Psoas muscle (tissue), 7 donors: ENCODE measurements at regions not wholly inside any gene's neighbourhood (a gene's known extent, or its start where the extent isn't known, plus 50 kb on each side); places are given as distances from the start of the nearest gene placed in this dataset.

Experiments used
- ATAC-seq, 4 donors: fragments of 200-7000 bp; cut with Tn5 transposase; one replicate each; pipeline ENCODE4 v1.9.1; 2020; ENCODE audit warnings: moderate library complexity in 3 of 4, mild to moderate bottlenecking in 2 of 4
- DNase-seq, 2 donors: peaks; one replicate each; pipeline ENCODE4 v3.0.0-alpha.2; 2020
- H3K27ac ChIP-seq: fragments of 200-600 bp; one replicate; pipeline ENCODE4 v1.8.0; 2022
- H3K27me3 ChIP-seq, 3 donors: fragments of 200-600 bp in 1 of 3; one replicate each; pipeline versions ENCODE4 v1.6.1 to v1.8.0; 2013 to 2022; ENCODE audit warnings: low read length in 2 of 3, mild to moderate bottlenecking in 2 of 3, moderate library complexity in 1 of 3; ENCODE audit not compliant: insufficient read depth in 3 of 3
- H3K36me3 ChIP-seq, 2 donors: fragments of 200-600 bp in 1 of 2; one replicate each; pipeline versions ENCODE4 v1.6.1 to v1.8.0; 2013 to 2022; ENCODE audit warnings: low read depth in 1 of 2, mild to moderate bottlenecking in 1 of 2, moderate library complexity in 1 of 2; ENCODE audit not compliant: insufficient read depth in 1 of 2
- H3K4me1 ChIP-seq: fragments of 200-600 bp; one replicate; pipeline ENCODE4 v1.8.0; 2022
- H3K4me3 ChIP-seq: fragments of 200-600 bp; one replicate; pipeline ENCODE4 v1.8.0; 2022; ENCODE audit warnings: mild to moderate bottlenecking
- H3K9me3 ChIP-seq: fragments of 200-600 bp; one replicate; pipeline ENCODE4 v1.8.0; 2022
- CTCF ChIP-seq: fragments of 200-600 bp; IDR thresholded peaks from one replicate; pipeline ENCODE4 v1.8.0; 2022; ENCODE audit warnings: antibody characterized with exemption
- WGBS, 3 donors: extraction: QIAGEN DNeasy Blood & Tissue Kit; methylation state at CpG; one replicate each; pipeline versions ENCODE4 v1.1.6 to v1.1.7; 2013; 5-methylcytosine and 5-hydroxymethylcytosine counted together
- intact Hi-C, 2 donors: fragments of 100-400 bp; cut with DNase I; formaldehyde crosslinking; loops; one replicate each; pipeline versions ENCODE4 v1.11.0 to v1.14.2; 2022
- donor health status: healthy with polysubstance abuse.
- donor health status: DM: no; HTN: no; CAD: no; lungs with moderate emphysema.
- donor health status: Bipolar disorder and iron deficiency.
- donor health status: healthy.
- donor health status: DM: yes; HTN: yes; CAD: no.
- donor health status: DM: no; HTN: no; CAD: no.
- donor health status: DM: yes; HTN: yes; CAD: no.

GRCh38 chr13:31681133-31681532 lies 58.2 kb upstream of the RXFP2 start:
- 90 to 92% (median 92%) methylated on average over 2 of the region's 2 CpGs for WGBS, 3 donors
- H3K4me3 ChIP-seq = no peak overlapping the region
- no peak for TF ChIP-seq CTCF
- DNase-seq (no peak), ATAC-seq (no peak)
- H3K27ac ChIP-seq = no peak overlapping the region
- no peaks in the 10 kb centered on the region for H3K4me1 ChIP-seq
- no peaks in the 10 kb centered on the region for H3K36me3 ChIP-seq
- no peaks in the 10 kb centered on the region for H3K9me3 ChIP-seq
- intact Hi-C loops = no loop called here
- H3K27me3 ChIP-seq = no peaks in the 10 kb centered on the region

- no peaks in the 10 kb centered on the region for H3K27me3 ChIP-seq
- no peak overlapping the region for H3K27ac ChIP-seq
- H3K36me3 ChIP-seq = no peaks in the 10 kb centered on the region
- WGBS, 3 donors = 81 to 88% (median 86%) methylated on average over 2 of the region's 2 CpGs
- H3K9me3 ChIP-seq = no peaks in the 10 kb centered on the region
- no peak for ATAC-seq
- no peaks in the 10 kb centered on the region for H3K4me1 ChIP-seq
- intact Hi-C loops = no loop called here
- no peak for TF ChIP-seq CTCF
- no peak overlapping the region for H3K4me3 ChIP-seq
- DNase-seq = no peak
Measured at GRCh38 chr13:31684466-31684865, 54.9 kb upstream of the RXFP2 start.

- H3K4me3 ChIP-seq = no peak overlapping the region
- intact Hi-C loops = no loop called here
- H3K27me3 ChIP-seq = no peaks in the 10 kb centered on the region
- H3K4me1 ChIP-seq = no peaks in the 10 kb centered on the region
- H3K27ac ChIP-seq = no peak overlapping the region
- no peak for TF ChIP-seq CTCF
- no peaks in the 10 kb centered on the region for H3K9me3 ChIP-seq
- DNase-seq (no peak), ATAC-seq (no peak)
- H3K36me3 ChIP-seq = no peaks in the 10 kb centered on the region
- WGBS, 3 donors = 64 to 73% (median 68%) methylated on average over 4 of the region's 4 CpGs
Measured at GRCh38 chr13:31686670-31687425, 52.5 kb upstream of the RXFP2 start.
